ENCODE measurements at regions not wholly inside any gene's neighbourhood (a gene's known extent, or its start where the extent isn't known, plus 50 kb on each side); places are given as distances from the start of the nearest gene placed in this dataset.

- TF ChIP-seq, protein P1, sequence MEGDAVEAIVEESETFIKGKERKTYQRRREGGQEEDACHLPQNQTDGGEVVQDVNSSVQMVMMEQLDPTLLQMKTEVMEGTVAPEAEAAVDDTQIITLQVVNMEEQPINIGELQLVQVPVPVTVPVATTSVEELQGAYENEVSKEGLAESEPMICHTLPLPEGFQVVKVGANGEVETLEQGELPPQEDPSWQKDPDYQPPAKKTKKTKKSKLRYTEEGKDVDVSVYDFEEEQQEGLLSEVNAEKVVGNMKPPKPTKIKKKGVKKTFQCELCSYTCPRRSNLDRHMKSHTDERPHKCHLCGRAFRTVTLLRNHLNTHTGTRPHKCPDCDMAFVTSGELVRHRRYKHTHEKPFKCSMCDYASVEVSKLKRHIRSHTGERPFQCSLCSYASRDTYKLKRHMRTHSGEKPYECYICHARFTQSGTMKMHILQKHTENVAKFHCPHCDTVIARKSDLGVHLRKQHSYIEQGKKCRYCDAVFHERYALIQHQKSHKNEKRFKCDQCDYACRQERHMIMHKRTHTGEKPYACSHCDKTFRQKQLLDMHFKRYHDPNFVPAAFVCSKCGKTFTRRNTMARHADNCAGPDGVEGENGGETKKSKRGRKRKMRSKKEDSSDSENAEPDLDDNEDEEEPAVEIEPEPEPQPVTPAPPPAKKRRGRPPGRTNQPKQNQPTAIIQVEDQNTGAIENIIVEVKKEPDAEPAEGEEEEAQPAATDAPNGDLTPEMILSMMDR (tag by site-specific recombination; IDR thresholded peaks at IDR 0.05) = no peak
- TF ChIP-seq, protein P2, sequence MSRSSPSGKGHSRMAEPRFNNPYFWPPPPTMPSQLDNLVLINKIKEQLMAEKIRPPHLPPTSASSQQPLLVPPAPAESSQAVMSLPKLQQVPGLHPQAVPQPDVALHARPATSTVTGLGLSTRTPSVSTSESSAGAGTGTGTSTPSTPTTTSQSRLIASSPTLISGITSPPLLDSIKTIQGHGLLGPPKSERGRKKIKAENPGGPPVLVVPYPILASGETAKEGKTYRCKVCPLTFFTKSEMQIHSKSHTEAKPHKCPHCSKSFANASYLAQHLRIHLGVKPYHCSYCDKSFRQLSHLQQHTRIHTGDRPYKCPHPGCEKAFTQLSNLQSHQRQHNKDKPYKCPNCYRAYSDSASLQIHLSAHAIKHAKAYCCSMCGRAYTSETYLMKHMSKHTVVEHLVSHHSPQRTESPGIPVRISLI (tag by site-specific recombination; IDR thresholded peaks at IDR 0.05) = no peak
- TF ChIP-seq YY1 (tag by site-specific recombination; IDR thresholded peaks at IDR 0.05) (no peak), PRDM2 (tag by site-specific recombination; IDR thresholded peaks at IDR 0.05; ENCODE audit: borderline replicate concordance) (no peak), PATZ1 (tag by site-specific recombination; IDR thresholded peaks at IDR 0.05) (no peak), ZNF600 (tag by site-specific recombination; IDR thresholded peaks at IDR 0.05) (no peak), HOXC10 (CRISPR knock-in tag; IDR thresholded peaks at IDR 0.05) (no peak), ZNF146 (tag by site-specific recombination; IDR thresholded peaks at IDR 0.05) (no peak)
- TF ChIP-seq, protein P3, sequence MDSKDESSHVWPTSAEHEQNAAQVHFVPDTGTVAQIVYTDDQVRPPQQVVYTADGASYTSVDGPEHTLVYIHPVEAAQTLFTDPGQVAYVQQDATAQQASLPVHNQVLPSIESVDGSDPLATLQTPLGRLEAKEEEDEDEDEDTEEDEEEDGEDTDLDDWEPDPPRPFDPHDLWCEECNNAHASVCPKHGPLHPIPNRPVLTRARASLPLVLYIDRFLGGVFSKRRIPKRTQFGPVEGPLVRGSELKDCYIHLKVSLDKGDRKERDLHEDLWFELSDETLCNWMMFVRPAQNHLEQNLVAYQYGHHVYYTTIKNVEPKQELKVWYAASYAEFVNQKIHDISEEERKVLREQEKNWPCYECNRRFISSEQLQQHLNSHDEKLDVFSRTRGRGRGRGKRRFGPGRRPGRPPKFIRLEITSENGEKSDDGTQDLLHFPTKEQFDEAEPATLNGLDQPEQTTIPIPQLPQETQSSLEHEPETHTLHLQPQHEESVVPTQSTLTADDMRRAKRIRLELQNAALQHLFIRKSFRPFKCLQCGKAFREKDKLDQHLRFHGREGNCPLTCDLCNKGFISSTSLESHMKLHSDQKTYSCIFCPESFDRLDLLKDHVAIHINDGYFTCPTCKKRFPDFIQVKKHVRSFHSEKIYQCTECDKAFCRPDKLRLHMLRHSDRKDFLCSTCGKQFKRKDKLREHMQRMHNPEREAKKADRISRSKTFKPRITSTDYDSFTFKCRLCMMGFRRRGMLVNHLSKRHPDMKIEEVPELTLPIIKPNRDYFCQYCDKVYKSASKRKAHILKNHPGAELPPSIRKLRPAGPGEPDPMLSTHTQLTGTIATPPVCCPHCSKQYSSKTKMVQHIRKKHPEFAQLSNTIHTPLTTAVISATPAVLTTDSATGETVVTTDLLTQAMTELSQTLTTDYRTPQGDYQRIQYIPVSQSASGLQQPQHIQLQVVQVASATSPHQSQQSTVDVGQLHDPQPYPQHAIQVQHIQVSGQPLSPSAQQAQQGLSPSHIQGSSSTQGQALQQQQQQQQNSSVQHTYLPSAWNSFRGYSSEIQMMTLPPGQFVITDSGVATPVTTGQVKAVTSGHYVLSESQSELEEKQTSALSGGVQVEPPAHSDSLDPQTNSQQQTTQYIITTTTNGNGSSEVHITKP (tag by site-specific recombination; IDR thresholded peaks at IDR 0.05) = no peak
Observed at GRCh38 chrX:2635342-2635741, 55.8 kb upstream of the CD99 start.

All from HEK293 (cell line).